IMR-90 (cell line): ENCODE measurements at regions not wholly inside any gene's neighbourhood (a gene's known extent, or its start where the extent isn't known, plus 50 kb on each side); places are given as distances from the start of the nearest gene placed in this dataset.

ENCODE experiments used
- ATAC-seq: fragments of 200-7000 bp; cut with Tn5 transposase; 2 replicates; pipeline ENCODE4 v1.9.1; 2020; ENCODE audit warnings: low read depth, mild to moderate bottlenecking, moderate library complexity
- BruUV-seq: library from RNA; stranded (reverse); fragments of 400-500 nt; replicated peaks from 2 replicates; lab custom pipeline; 2021; lab: Mats Ljungman, UMichigan
- CTCF ChIA-PET: fragments of 300-600 bp; formaldehyde crosslinking; extraction: SDS; loops from one replicate; lab custom pipeline; 2021; ENCODE audit warnings: antibody characterized with exemption; lab: Yijun Ruan, JAX
- POLR2A ChIA-PET: fragments of 300-600 bp; sonication (Branson Sonifier 250); formaldehyde crosslinking; loops from one replicate; lab custom pipeline; 2022; ENCODE audit warnings: antibody characterized with exemption; ENCODE audit not compliant: unreplicated experiment; lab: Charles Lee
- DNase-seq: peaks from one replicate; pipeline ENCODE4 v3.0.0; 2013
- H2AFZ ChIP-seq: replicated peaks from 2 replicates; pipeline ENCODE3; 2013; ENCODE audit warnings: low read length, mild to moderate bottlenecking; ENCODE audit not compliant: poor library complexity
- H2AK5ac ChIP-seq: 2 replicates; pipeline ENCODE4 v1.6.1; 2013; ENCODE audit warnings: low read depth, low read length, inconsistent platforms
- H2AK9ac ChIP-seq: replicated peaks from 2 replicates; pipeline ENCODE3; 2013; ENCODE audit warnings: mild to moderate bottlenecking, low read depth, low read length, moderate library complexity; ENCODE audit not compliant: poor library complexity
- H2BK120ac ChIP-seq: 2 replicates; pipeline ENCODE4 v1.6.1; 2013; ENCODE audit warnings: low read depth, low read length, inconsistent platforms
- H2BK15ac ChIP-seq: 3 replicates; pipeline ENCODE4 v1.6.1; 2013; ENCODE audit warnings: low read depth, low read length, inconsistent platforms
- H2BK20ac ChIP-seq: 2 replicates; pipeline ENCODE4 v1.6.1; 2013; ENCODE audit warnings: low read depth, mild to moderate bottlenecking, inconsistent platforms, low read length, moderate library complexity
- H2BK5ac ChIP-seq: 2 replicates; pipeline ENCODE4 v1.6.1; 2013; ENCODE audit warnings: mild to moderate bottlenecking, low read depth, low read length, inconsistent platforms; ENCODE audit not compliant: poor library complexity, severe bottlenecking
- H3K14ac ChIP-seq: replicated peaks from 2 replicates; pipeline ENCODE4 v1.6.1; 2013; ENCODE audit warnings: low read depth, low read length, inconsistent platforms
- H3K18ac ChIP-seq: 2 replicates; pipeline ENCODE4 v1.6.1; 2013; ENCODE audit warnings: low read depth, low read length, control low read depth
- H3K23ac ChIP-seq: 2 replicates; pipeline ENCODE4 v1.6.1; 2013; ENCODE audit warnings: low read depth, low read length, inconsistent platforms
- H3K27ac ChIP-seq: 2 replicates; pipeline ENCODE4 v1.5.1; 2013; ENCODE audit warnings: mild to moderate bottlenecking, control low read depth, low read length; ENCODE audit not compliant: insufficient read depth
- H3K27me3 ChIP-seq: 2 replicates; pipeline ENCODE4 v1.6.1; 2013; ENCODE audit warnings: low read length; ENCODE audit not compliant: control insufficient read depth, insufficient read depth
- H3K36me3 ChIP-seq: 2 replicates; pipeline ENCODE4 v1.6.1; 2013; ENCODE audit warnings: low read length, mixed read lengths; ENCODE audit not compliant: control insufficient read depth, insufficient read depth
- H3K4ac ChIP-seq: 2 replicates; pipeline ENCODE4 v1.6.1; 2013; ENCODE audit warnings: low read depth, low read length, inconsistent platforms
- H3K4me1 ChIP-seq: 2 replicates; pipeline ENCODE4 v1.6.1; 2013; ENCODE audit warnings: low read length, mixed read lengths; ENCODE audit not compliant: control insufficient read depth, insufficient read depth
- H3K4me2 ChIP-seq: 2 replicates; pipeline ENCODE4 v1.6.1; 2013; ENCODE audit warnings: low read depth, mild to moderate bottlenecking, control low read depth, low read length, moderate library complexity
- H3K4me3 ChIP-seq: 2 replicates; pipeline ENCODE4 v1.5.1; 2013; ENCODE audit warnings: low read depth, mild to moderate bottlenecking, control low read depth, low read length, moderate library complexity; ENCODE audit not compliant: insufficient read depth
- H3K56ac ChIP-seq: 2 replicates; pipeline ENCODE4 v1.6.1; 2013; ENCODE audit warnings: low read length, inconsistent platforms; ENCODE audit not compliant: insufficient read depth; ENCODE audit errors: extremely low read depth
- H3K79me1 ChIP-seq, 2 experiments: 2 replicates each; pipeline ENCODE4 v1.6.1; 2013; ENCODE audit warnings: low read length in 2 of 2, inconsistent platforms in 1 of 2, low read depth in 1 of 2
- H3K9ac ChIP-seq: 2 replicates; pipeline ENCODE4 v1.6.1; 2013; ENCODE audit warnings: low read depth, low read length, control low read depth
- H3K9me1 ChIP-seq: 2 replicates; pipeline ENCODE4 v1.6.1; 2013; ENCODE audit warnings: low read length, inconsistent platforms; ENCODE audit not compliant: insufficient read depth
- H3K9me3 ChIP-seq: 2 replicates; pipeline ENCODE4 v1.6.1; 2013; ENCODE audit warnings: low read length; ENCODE audit not compliant: control insufficient read depth, insufficient read depth
- H4K20me1 ChIP-seq: 2 replicates; pipeline ENCODE4 v1.6.1; 2013; ENCODE audit warnings: low read length, inconsistent platforms; ENCODE audit not compliant: insufficient read depth
- H4K5ac ChIP-seq: 2 replicates; pipeline ENCODE4 v1.6.1; 2013; ENCODE audit warnings: mild to moderate bottlenecking, low read depth, low read length, control low read depth
- H4K8ac ChIP-seq, 2 experiments: 2 replicates each; pipeline ENCODE4 v1.6.1; 2013; ENCODE audit warnings: low read depth in 2 of 2, low read length in 2 of 2, control low read depth in 1 of 2, inconsistent platforms in 1 of 2
- H4K91ac ChIP-seq: 2 replicates; pipeline ENCODE4 v1.6.1; 2013; ENCODE audit warnings: low read depth, low read length, inconsistent platforms; ENCODE audit not compliant: insufficient read depth
- CEBPB ChIP-seq: IDR thresholded peaks from 2 replicates; pipeline ENCODE4 v1.6.1; 2012; ENCODE audit warnings: low read depth, low read length, improper control_type of control experiment
- CTCF ChIP-seq: conservative IDR thresholded peaks from 2 replicates; pipeline ENCODE4 v1.5.1; 2012; ENCODE audit warnings: mild to moderate bottlenecking, low read depth, low read length, improper control_type of control experiment
- ELK1 ChIP-seq: fragments of 150-350 bp; IDR thresholded peaks from 2 replicates; pipeline ENCODE4 v1.6.1; 2016; ENCODE audit warnings: low read depth, mild to moderate bottlenecking, low read length, moderate library complexity, borderline replicate concordance
- NFE2L2 ChIP-seq: fragments of 150-350 bp; IDR thresholded peaks from 2 replicates; pipeline ENCODE4 v1.6.1; 2016; ENCODE audit warnings: low read depth, mild to moderate bottlenecking, low read length
- SMC3 ChIP-seq: fragments of 150-350 bp; IDR thresholded peaks from 2 replicates; pipeline ENCODE4 v1.6.1; 2016; ENCODE audit warnings: low read depth, mild to moderate bottlenecking, antibody characterized with exemption, low read length, moderate library complexity
- WGBS, 2 experiments: methylation state at CpG; one replicate each; pipeline versions ENCODE4 v1.1.5 to v1.1.7; 2013; ENCODE audit warnings: missing lambda C conversion rate in 2 of 2; ENCODE audit not compliant: insufficient read length in 1 of 2; ENCODE audit errors: extremely low coverage in 2 of 2; 5-methylcytosine and 5-hydroxymethylcytosine counted together
- dilution Hi-C: fragments of 300-500 bp; cut with HindIII; formaldehyde crosslinking; loops from one replicate; pipeline ENCODE4 v1.14.3; 2018; ENCODE audit warnings: low sequenced_read_pairs; ENCODE audit not compliant: unreplicated experiment
- in situ Hi-C: fragments of 300-500 bp; cut with MboI; formaldehyde crosslinking; loops from 3 replicates; pipeline ENCODE4 v1.14.3; 2019; ENCODE audit warnings: low sequenced_read_pairs, inconsistent platforms, mixed read lengths
- intact Hi-C: fragments of 100-400 bp; cut with micrococcal nuclease; formaldehyde crosslinking; loops from 2 replicates; pipeline ENCODE4 v1.10.0; 2022

GRCh38 chr20:48275286-48276020 is 490.2 kb upstream of the SULF2 start:
- no CpG with 5 or more reads among the region's 6 CpGs for WGBS, 2 experiments
- H2AK9ac ChIP-seq: no peak overlapping the region
- H4K8ac ChIP-seq: no peak overlapping the region
- no TSS peak for BruUV-seq
- no peak overlapping the region for H3K27ac ChIP-seq
- no peak overlapping the region for H2BK5ac ChIP-seq
- in situ Hi-C loops (loop anchor here (25.0 kb wide), 1 partner anchor 637 kb away; the partner anchor contains the start of gene ARFGEF2), dilution Hi-C loops (no loop called here), intact Hi-C loops (no loop called here)
- no peak overlapping the region for H3K4me3 ChIP-seq
- H3K56ac ChIP-seq: no peak overlapping the region
- no peak overlapping the region for H3K23ac ChIP-seq
- ChIA-PET POLR2A (interaction anchor here (0.6 kb wide), 1 partner anchor 10 kb away, joined by 10 read pairs; no protein-coding TSS in a partner anchor), CTCF (no interaction called here)
- no peaks in the 10 kb centered on the region for H3K9me3 ChIP-seq
- no peak overlapping the region for H2BK120ac ChIP-seq
- no peaks in the 10 kb centered on the region for H4K20me1 ChIP-seq
- H3K9me1 ChIP-seq: no peaks in the 10 kb centered on the region
- no peak overlapping the region for H2BK20ac ChIP-seq
- no peaks in the 10 kb centered on the region for H3K4me1 ChIP-seq
- H3K27me3 ChIP-seq: peaks cover 11% of the 10 kb centered on the region
- no peak overlapping the region for H3K9ac ChIP-seq
- no peak overlapping the region for H4K5ac ChIP-seq
- no peak overlapping the region for H3K14ac ChIP-seq
- no peak overlapping the region for H2AK5ac ChIP-seq
- TF ChIP-seq CTCF (no peak), CEBPB (no peak), SMC3 (no peak), NFE2L2 (no peak), ELK1 (no peak)
- no peak overlapping the region for H3K4me2 ChIP-seq
- H3K18ac ChIP-seq: no peak overlapping the region
- no peak overlapping the region for H2BK15ac ChIP-seq
- no peak overlapping the region for H3K4ac ChIP-seq
- no peaks in the 10 kb centered on the region for H3K79me1 ChIP-seq
- ATAC-seq (no peak), DNase-seq (no peak)
- H4K91ac ChIP-seq: no peak overlapping the region
- no peak overlapping the region for H2AFZ ChIP-seq
- H3K36me3 ChIP-seq: no peaks in the 10 kb centered on the region
